ENCODE measurements at regions not wholly inside any gene's neighbourhood (a gene's known extent, or its start where the extent isn't known, plus 50 kb on each side); places are given as distances from the start of the nearest gene placed in this dataset.

- H3K9ac ChIP-seq, result no peak overlapping the region
- no peak overlapping the region for H3K4me3 ChIP-seq (ENCODE audit: low read depth, low read length)
- no peak overlapping the region for H2AFZ ChIP-seq
- H3K36me3 ChIP-seq (ENCODE audit: control insufficient read depth, insufficient read depth, low read length), result no peaks in the 10 kb centered on the region
- no peaks in the 10 kb centered on the region for H3K79me2 ChIP-seq
- TF ChIP-seq CTCF (IDR thresholded peaks at IDR 0.05), result no peak
- H3K4me1 ChIP-seq, result no peaks in the 10 kb centered on the region
- H3K27ac ChIP-seq, result no peak overlapping the region
- H3K9me3 ChIP-seq (ENCODE audit: control insufficient read depth, low read length), result no peaks in the 10 kb centered on the region
- H3K27me3 ChIP-seq (ENCODE audit: control insufficient read depth, insufficient read depth, low read length), result no peaks in the 10 kb centered on the region
- H3K4me2 ChIP-seq (ENCODE audit: low read length), result no peak overlapping the region
Measured at GRCh38 chr6:155853011-155853410, 397.4 kb upstream of the NOX3 start.

- no peaks in the 10 kb centered on the region for H3K79me2 ChIP-seq
- H3K4me2 ChIP-seq (ENCODE audit: low read length), result no peak overlapping the region
- H3K4me3 ChIP-seq (ENCODE audit: low read depth, low read length), result no peak overlapping the region
- no peaks in the 10 kb centered on the region for H3K4me1 ChIP-seq
- H3K27me3 ChIP-seq (ENCODE audit: control insufficient read depth, insufficient read depth, low read length), result no peaks in the 10 kb centered on the region
- TF ChIP-seq CTCF (IDR thresholded peaks at IDR 0.05), result no peak
- no peaks in the 10 kb centered on the region for H3K36me3 ChIP-seq (ENCODE audit: control insufficient read depth, insufficient read depth, low read length)
- H2AFZ ChIP-seq, result no peak overlapping the region
- H3K9me3 ChIP-seq (ENCODE audit: control insufficient read depth, low read length), result no peaks in the 10 kb centered on the region
- H3K27ac ChIP-seq, result no peak overlapping the region
- no peak overlapping the region for H3K9ac ChIP-seq
Measured at GRCh38 chr6:155850408-155850841, 394.8 kb upstream of the NOX3 start.

GRCh38 chr6:155847711-155848110, 392.1 kb upstream of the NOX3 start:
- no peak overlapping the region for H3K4me3 ChIP-seq (ENCODE audit: low read depth, low read length)
- H3K36me3 ChIP-seq (ENCODE audit: control insufficient read depth, insufficient read depth, low read length), result no peaks in the 10 kb centered on the region
- no peak overlapping the region for H3K27ac ChIP-seq
- no peaks in the 10 kb centered on the region for H3K9me3 ChIP-seq (ENCODE audit: control insufficient read depth, low read length)
- H3K9ac ChIP-seq, result no peak overlapping the region
- H2AFZ ChIP-seq, result no peak overlapping the region
- TF ChIP-seq CTCF (IDR thresholded peaks at IDR 0.05), result no peak
- no peaks in the 10 kb centered on the region for H3K4me1 ChIP-seq
- H3K4me2 ChIP-seq (ENCODE audit: low read length), result no peak overlapping the region
- H3K79me2 ChIP-seq, result no peaks in the 10 kb centered on the region
- H3K27me3 ChIP-seq (ENCODE audit: control insufficient read depth, insufficient read depth, low read length), result no peaks in the 10 kb centered on the region

- H3K4me2 ChIP-seq (ENCODE audit: low read length), result no peak overlapping the region
- no peak for TF ChIP-seq CTCF (IDR thresholded peaks at IDR 0.05)
- H3K79me2 ChIP-seq, result no peaks in the 10 kb centered on the region
- H2AFZ ChIP-seq, result no peak overlapping the region
- no peaks in the 10 kb centered on the region for H3K4me1 ChIP-seq
- no peaks in the 10 kb centered on the region for H3K9me3 ChIP-seq (ENCODE audit: control insufficient read depth, low read length)
- H3K4me3 ChIP-seq (ENCODE audit: low read depth, low read length), result no peak overlapping the region
- no peak overlapping the region for H3K27ac ChIP-seq
- H3K9ac ChIP-seq, result no peak overlapping the region
- H3K36me3 ChIP-seq (ENCODE audit: control insufficient read depth, insufficient read depth, low read length), result no peaks in the 10 kb centered on the region
- no peaks in the 10 kb centered on the region for H3K27me3 ChIP-seq (ENCODE audit: control insufficient read depth, insufficient read depth, low read length)
Measured at GRCh38 chr6:155837474-155837873, 381.8 kb upstream of the NOX3 start.

GRCh38 chr6:155832596-155832995, 377.0 kb upstream of the NOX3 start:
- Histone ChIP-seq H3K4me3 (ENCODE audit: low read depth, low read length) (no peak overlapping the region), H3K4me2 (ENCODE audit: low read length) (no peak overlapping the region), H3K79me2 (no peaks in the 10 kb centered on the region), H2AFZ (no peak overlapping the region), H3K27me3 (ENCODE audit: control insufficient read depth, insufficient read depth, low read length) (no peaks in the 10 kb centered on the region), H3K27ac (no peak overlapping the region), H3K36me3 (ENCODE audit: control insufficient read depth, insufficient read depth, low read length) (no peaks in the 10 kb centered on the region), H3K9me3 (ENCODE audit: control insufficient read depth, low read length) (no peaks in the 10 kb centered on the region), H3K4me1 (no peaks in the 10 kb centered on the region), H3K9ac (no peak overlapping the region)
- TF ChIP-seq CTCF (IDR thresholded peaks at IDR 0.05), result no peak
